ENCODE measurements at regions not wholly inside any gene's neighbourhood (a gene's known extent, or its start where the extent isn't known, plus 50 kb on each side); places are given as distances from the start of the nearest gene placed in this dataset.

DNA sequence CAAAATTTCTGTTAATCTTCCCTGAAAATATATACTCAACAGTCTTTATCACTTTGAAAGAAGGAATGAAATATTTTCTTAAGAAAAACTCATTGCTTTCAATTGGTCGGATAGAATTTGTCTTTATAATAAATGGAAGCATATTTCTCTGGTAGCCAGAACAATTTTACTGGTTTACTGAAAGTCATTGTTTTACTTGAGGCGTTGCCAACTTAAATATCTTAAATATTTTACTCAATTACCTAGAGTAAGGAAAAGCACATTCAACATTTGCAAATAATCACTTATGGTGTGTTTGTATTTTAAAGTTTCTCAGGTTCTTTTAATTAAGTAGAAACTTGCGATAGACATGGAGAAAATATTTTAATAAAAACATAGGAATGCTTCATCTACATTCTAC, 1181.7 kb downstream of the EFNA5 start:
- TF ChIP-seq, protein P1, sequence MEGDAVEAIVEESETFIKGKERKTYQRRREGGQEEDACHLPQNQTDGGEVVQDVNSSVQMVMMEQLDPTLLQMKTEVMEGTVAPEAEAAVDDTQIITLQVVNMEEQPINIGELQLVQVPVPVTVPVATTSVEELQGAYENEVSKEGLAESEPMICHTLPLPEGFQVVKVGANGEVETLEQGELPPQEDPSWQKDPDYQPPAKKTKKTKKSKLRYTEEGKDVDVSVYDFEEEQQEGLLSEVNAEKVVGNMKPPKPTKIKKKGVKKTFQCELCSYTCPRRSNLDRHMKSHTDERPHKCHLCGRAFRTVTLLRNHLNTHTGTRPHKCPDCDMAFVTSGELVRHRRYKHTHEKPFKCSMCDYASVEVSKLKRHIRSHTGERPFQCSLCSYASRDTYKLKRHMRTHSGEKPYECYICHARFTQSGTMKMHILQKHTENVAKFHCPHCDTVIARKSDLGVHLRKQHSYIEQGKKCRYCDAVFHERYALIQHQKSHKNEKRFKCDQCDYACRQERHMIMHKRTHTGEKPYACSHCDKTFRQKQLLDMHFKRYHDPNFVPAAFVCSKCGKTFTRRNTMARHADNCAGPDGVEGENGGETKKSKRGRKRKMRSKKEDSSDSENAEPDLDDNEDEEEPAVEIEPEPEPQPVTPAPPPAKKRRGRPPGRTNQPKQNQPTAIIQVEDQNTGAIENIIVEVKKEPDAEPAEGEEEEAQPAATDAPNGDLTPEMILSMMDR (IDR thresholded peaks at IDR 0.05): no peak
- TF ChIP-seq POLR2A (IDR thresholded peaks at IDR 0.05): no peak

All from right lobe of liver (tissue), 4 donors.